CD4-positive, CD25-positive, alpha-beta regulatory T cell (primary cell): ENCODE measurements at regions not wholly inside any gene's neighbourhood (a gene's known extent, or its start where the extent isn't known, plus 50 kb on each side); places are given as distances from the start of the nearest gene placed in this dataset.

Experiments
- ATAC-seq, 2 donors: fragments of 150-1000 bp; cut with Tn5 transposase; one replicate each; pipeline ENCODE4 v1.10.0; 2021; ENCODE audit warnings: low read depth in 2 of 2, moderate number of reproducible peaks in 2 of 2, moderate library complexity in 1 of 2
- DNase-seq, 3 donors: peaks; one replicate each; pipeline versions ENCODE4 v3.0.0 to v3.0.0-alpha.2; 2012 to 2022; ENCODE audit warnings: mixed read lengths in 1 of 3
- H3K27ac ChIP-seq: one replicate; pipeline ENCODE4 v1.7.0; 2013; ENCODE audit warnings: mild to moderate bottlenecking, low read length; ENCODE audit not compliant: insufficient read depth, poor library complexity, severe bottlenecking
- H3K27me3 ChIP-seq: one replicate; pipeline ENCODE4 v1.7.0; 2013; ENCODE audit warnings: low read length; ENCODE audit not compliant: control insufficient read depth, insufficient read depth
- H3K36me3 ChIP-seq: one replicate; pipeline ENCODE4 v1.7.0; 2013; ENCODE audit warnings: mild to moderate bottlenecking, low read length, moderate library complexity; ENCODE audit not compliant: control insufficient read depth, insufficient read depth
- H3K4me1 ChIP-seq: 2 replicates; pipeline ENCODE4 v1.7.0; 2013; ENCODE audit warnings: mild to moderate bottlenecking, low read length; ENCODE audit not compliant: insufficient read depth, control insufficient read depth, poor library complexity, severe bottlenecking
- H3K4me3 ChIP-seq: one replicate; pipeline ENCODE4 v1.7.0; 2013; ENCODE audit warnings: low read depth, mild to moderate bottlenecking, low read length, moderate library complexity
- H3K9me3 ChIP-seq, 2 experiments: 1 replicate in 1 of 2; 2 replicates in 1 of 2; pipeline ENCODE4 v1.7.0; 2013; ENCODE audit warnings: low read length in 2 of 2, mild to moderate bottlenecking in 1 of 2, moderate library complexity in 1 of 2; ENCODE audit not compliant: control insufficient read depth in 2 of 2
- H3K27ac Mint-ChIP-seq, 3 donors: one replicate each; pipeline ENCODE4 v1.8.0; 2020 to 2022; ENCODE audit warnings: mild to moderate bottlenecking in 3 of 3, mixed read lengths in 3 of 3, moderate library complexity in 2 of 3
- H3K27me3 Mint-ChIP-seq: one replicate; pipeline ENCODE4 v1.8.0; 2022; ENCODE audit warnings: mild to moderate bottlenecking, mixed read lengths
- H3K36me3 Mint-ChIP-seq: one replicate; pipeline ENCODE4 v1.8.0; 2020; ENCODE audit warnings: mixed read lengths
- H3K4me1 Mint-ChIP-seq, 4 donors: one replicate each; pipeline ENCODE4 v1.8.0; 2020 to 2022; ENCODE audit warnings: mixed read lengths in 4 of 4, mild to moderate bottlenecking in 1 of 4
- H3K4me3 Mint-ChIP-seq, 4 donors: one replicate each; pipeline ENCODE4 v1.8.0; 2020 to 2022; ENCODE audit warnings: mild to moderate bottlenecking in 4 of 4, mixed read lengths in 4 of 4, moderate library complexity in 3 of 4
- H3K9me3 Mint-ChIP-seq, 7 donors: one replicate each; pipeline ENCODE4 v1.8.0; 2020 to 2022; ENCODE audit warnings: mixed read lengths in 7 of 7, mild to moderate bottlenecking in 3 of 7, moderate library complexity in 2 of 7

- Histone ChIP-seq H3K4me3 (no peak overlapping the region), H3K27me3 (no peaks in the 10 kb centered on the region), H3K4me1 (no peaks in the 10 kb centered on the region), H3K36me3 (no peaks in the 10 kb centered on the region), H3K9me3 (no peaks in the 10 kb centered on the region), H3K27ac (no peak overlapping the region)
- DNase-seq (no peak), ATAC-seq (no peak)
- Mint-ChIP-seq H3K4me3 (no peak overlapping the region), H3K27ac (no peak overlapping the region), H3K9me3 (peaks cover 0 to 4% (median 0%) of the 10 kb centered on the region in 7 donors), H3K4me1 (no peaks in the 10 kb centered on the region), H3K27me3 (peaks cover 4% of the 10 kb centered on the region), H3K36me3 (no peaks in the 10 kb centered on the region)
Measured at GRCh38 chr4:79266136-79266535, 59.7 kb downstream of the NAA11 start.

- H3K27me3 Mint-ChIP-seq, result peaks cover 10% of the 10 kb centered on the region
- H3K27ac Mint-ChIP-seq, result no peak overlapping the region
- peaks cover 0 to 3% (median 0%) of the 10 kb centered on the region in 7 donors for H3K9me3 Mint-ChIP-seq
- H3K36me3 Mint-ChIP-seq, result no peaks in the 10 kb centered on the region
- Histone ChIP-seq H3K36me3 (no peaks in the 10 kb centered on the region), H3K9me3 (no peaks in the 10 kb centered on the region), H3K4me1 (no peaks in the 10 kb centered on the region), H3K4me3 (no peak overlapping the region), H3K27me3 (no peaks in the 10 kb centered on the region), H3K27ac (no peak overlapping the region)
- no peaks in the 10 kb centered on the region for H3K4me1 Mint-ChIP-seq
- no peak overlapping the region for H3K4me3 Mint-ChIP-seq
- no peak for ATAC-seq
- DNase-seq, result no peak
Measured at GRCh38 chr4:79259242-79259641, 66.6 kb downstream of the NAA11 start.

GRCh38 chr4:79258614-79259176 is 67.2 kb downstream of the NAA11 start:
- no peak for ATAC-seq
- no peaks in the 10 kb centered on the region for H3K36me3 ChIP-seq
- H3K27ac ChIP-seq, result no peak overlapping the region
- H3K27ac Mint-ChIP-seq, result no peak overlapping the region
- no peaks in the 10 kb centered on the region for H3K9me3 ChIP-seq
- H3K4me3 ChIP-seq, result no peak overlapping the region
- H3K27me3 Mint-ChIP-seq, result peaks cover 10% of the 10 kb centered on the region
- H3K4me1 Mint-ChIP-seq, result no peaks in the 10 kb centered on the region
- H3K4me1 ChIP-seq, result no peaks in the 10 kb centered on the region
- no peak overlapping the region for H3K4me3 Mint-ChIP-seq
- no peaks in the 10 kb centered on the region for H3K36me3 Mint-ChIP-seq
- DNase-seq, result no peak
- no peaks in the 10 kb centered on the region for H3K27me3 ChIP-seq
- peaks cover 0 to 3% (median 0%) of the 10 kb centered on the region in 7 donors for H3K9me3 Mint-ChIP-seq

DNA sequence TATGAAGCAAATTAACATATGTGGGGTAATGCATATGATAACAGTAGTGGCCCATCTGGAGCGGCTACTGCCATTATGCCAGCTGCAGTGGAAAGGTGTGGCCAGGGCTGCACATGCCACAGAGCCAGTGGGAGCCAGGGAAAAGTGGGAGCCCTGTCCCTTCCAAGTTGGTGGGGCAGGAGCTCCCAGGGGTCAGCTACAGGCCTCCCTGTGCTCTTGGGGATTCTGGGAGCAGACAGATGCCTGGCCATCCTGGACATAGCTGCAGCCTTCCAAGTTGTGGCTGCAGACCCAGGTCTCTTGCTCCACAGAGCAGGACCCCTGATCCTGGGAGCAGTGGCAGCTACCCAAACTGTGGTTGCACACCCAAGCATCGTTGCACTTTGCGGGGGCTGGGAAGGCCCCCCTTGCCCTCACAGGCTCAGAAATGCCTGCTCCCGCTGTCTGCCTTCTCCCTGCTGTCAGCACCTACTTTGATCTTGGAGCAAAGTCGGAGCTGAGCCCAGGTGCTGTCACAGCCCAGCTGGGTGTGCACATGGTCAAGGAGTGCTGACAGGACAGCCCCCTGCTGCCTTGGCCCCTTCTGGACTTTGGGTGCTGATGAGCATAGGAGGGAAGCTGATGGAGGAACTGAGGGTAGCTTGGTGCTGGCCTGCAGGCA is 67.8 kb downstream of the NAA11 start:
- Mint-ChIP-seq H3K36me3 (no peaks in the 10 kb centered on the region), H3K27me3 (peaks cover 10% of the 10 kb centered on the region), H3K9me3 (peaks cover 0 to 3% (median 0%) of the 10 kb centered on the region in 7 donors), H3K4me1 (no peaks in the 10 kb centered on the region), H3K27ac (no peak overlapping the region), H3K4me3 (no peak overlapping the region)
- H3K4me3 ChIP-seq, result no peak overlapping the region
- H3K9me3 ChIP-seq, result no peaks in the 10 kb centered on the region
- no peaks in the 10 kb centered on the region for H3K4me1 ChIP-seq
- DNase-seq (no peak), ATAC-seq (no peak)
- no peak overlapping the region for H3K27ac ChIP-seq
- no peaks in the 10 kb centered on the region for H3K36me3 ChIP-seq
- H3K27me3 ChIP-seq, result no peaks in the 10 kb centered on the region

GRCh38 chr4:79255793-79256192 is 70.1 kb downstream of the NAA11 start:
- Histone ChIP-seq H3K27me3 (no peaks in the 10 kb centered on the region), H3K4me1 (no peaks in the 10 kb centered on the region), H3K9me3 (no peaks in the 10 kb centered on the region), H3K36me3 (no peaks in the 10 kb centered on the region), H3K4me3 (no peak overlapping the region), H3K27ac (no peak overlapping the region)
- H3K27me3 Mint-ChIP-seq, result peaks cover 6% of the 10 kb centered on the region
- ATAC-seq (no peak), DNase-seq (no peak)
- H3K4me3 Mint-ChIP-seq, result no peak overlapping the region
- H3K4me1 Mint-ChIP-seq, result no peaks in the 10 kb centered on the region
- H3K9me3 Mint-ChIP-seq, result peaks cover 0 to 3% (median 0%) of the 10 kb centered on the region in 7 donors
- no peaks in the 10 kb centered on the region for H3K36me3 Mint-ChIP-seq
- no peak overlapping the region for H3K27ac Mint-ChIP-seq

DNA sequence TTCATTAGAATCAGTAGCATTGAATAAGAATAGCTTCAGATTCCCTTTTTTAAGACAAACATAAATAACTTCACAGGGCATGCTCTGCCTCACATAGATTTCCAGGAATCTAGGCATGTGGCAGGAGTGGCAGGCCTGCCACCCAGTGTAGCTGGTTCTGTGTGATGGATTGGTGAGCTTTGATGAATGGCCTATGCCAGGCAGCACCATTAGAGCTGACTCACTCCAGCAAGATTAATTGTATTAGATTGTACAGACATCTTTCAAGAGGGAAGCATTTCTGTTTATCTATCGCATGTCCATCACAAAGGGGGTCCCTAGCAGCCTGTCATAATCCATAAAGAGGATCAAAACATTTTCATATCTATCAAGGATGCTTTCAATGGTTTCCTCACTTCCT is 71.9 kb downstream of the NAA11 start:
- Mint-ChIP-seq H3K4me3 (no peak overlapping the region), H3K27ac (no peak overlapping the region), H3K9me3 (peaks cover 0 to 4% (median 0%) of the 10 kb centered on the region in 7 donors), H3K4me1 (peaks cover 0 to 2% (median 0%) of the 10 kb centered on the region in 4 donors), H3K36me3 (no peaks in the 10 kb centered on the region), H3K27me3 (no peaks in the 10 kb centered on the region)
- ATAC-seq (no peak), DNase-seq (no peak)
- Histone ChIP-seq H3K4me3 (no peak overlapping the region), H3K27ac (no peak overlapping the region), H3K36me3 (no peaks in the 10 kb centered on the region), H3K4me1 (no peaks in the 10 kb centered on the region), H3K27me3 (no peaks in the 10 kb centered on the region), H3K9me3 (no peaks in the 10 kb centered on the region)

GRCh38 chr4:79253168-79253567 is 72.7 kb downstream of the NAA11 start:
- Histone ChIP-seq H3K27ac (no peak overlapping the region), H3K27me3 (no peaks in the 10 kb centered on the region), H3K4me3 (no peak overlapping the region), H3K9me3 (no peaks in the 10 kb centered on the region), H3K36me3 (no peaks in the 10 kb centered on the region), H3K4me1 (no peaks in the 10 kb centered on the region)
- Mint-ChIP-seq H3K27ac (no peak overlapping the region), H3K27me3 (no peaks in the 10 kb centered on the region), H3K9me3 (peaks cover 0 to 4% (median 0%) of the 10 kb centered on the region in 7 donors), H3K36me3 (no peaks in the 10 kb centered on the region), H3K4me3 (no peak overlapping the region), H3K4me1 (peaks cover 0 to 2% (median 0%) of the 10 kb centered on the region in 4 donors)
- DNase-seq (no peak), ATAC-seq (no peak)

DNA sequence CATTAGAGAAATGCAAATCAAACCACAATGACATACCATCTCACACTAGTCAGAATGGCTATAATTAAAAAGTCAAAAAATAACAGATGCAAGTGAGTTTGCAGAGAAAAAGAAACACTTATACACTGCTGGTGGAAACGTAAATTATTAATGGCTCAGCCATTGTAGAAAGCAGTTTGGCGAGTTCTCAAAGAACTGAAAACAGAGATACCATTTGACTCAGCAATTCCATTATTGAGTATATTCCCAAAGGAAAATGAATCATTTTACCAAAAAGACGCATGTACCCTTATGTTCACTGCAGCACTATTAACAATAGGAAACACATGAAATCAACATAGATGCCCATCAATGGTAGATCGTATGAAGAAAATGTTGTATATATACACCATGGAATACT is 75.0 kb downstream of the NAA11 start:
- no peak overlapping the region for H3K4me3 Mint-ChIP-seq
- ATAC-seq, result no peak
- H3K27ac Mint-ChIP-seq, result no peak overlapping the region

More for the DNA sequence above, 75.0 kb downstream of the NAA11 start:
- Histone ChIP-seq H3K27me3 (no peaks in the 10 kb centered on the region), H3K36me3 (no peaks in the 10 kb centered on the region), H3K4me1 (no peaks in the 10 kb centered on the region), H3K27ac (no peak overlapping the region), H3K4me3 (no peak overlapping the region), H3K9me3 (no peaks in the 10 kb centered on the region)
- no peaks in the 10 kb centered on the region for H3K27me3 Mint-ChIP-seq
- H3K36me3 Mint-ChIP-seq, result no peaks in the 10 kb centered on the region
- no peak for DNase-seq
- H3K4me1 Mint-ChIP-seq, result peaks cover 0 to 2% (median 0%) of the 10 kb centered on the region in 4 donors
- peaks cover 0 to 5% (median 3%) of the 10 kb centered on the region in 7 donors for H3K9me3 Mint-ChIP-seq
